Prostate gland (tissue), 2 donors: ENCODE measurements at regions not wholly inside any gene's neighbourhood (a gene's known extent, or its start where the extent isn't known, plus 50 kb on each side); places are given as distances from the start of the nearest gene placed in this dataset.

Experiments
- CTCF ChIP-seq, 4 experiments: fragments of 200-600 bp in 2 of 4; fragments of 450-650 bp in 2 of 4; sonication (generic) in 2 of 4; IDR thresholded peaks; 1 replicate in 3 of 4; 2 replicates in 1 of 4; pipeline ENCODE4 v1.5.1; 2016 to 2019; ENCODE audit warnings: antibody characterized with exemption in 4 of 4, mild to moderate bottlenecking in 2 of 4, moderate library complexity in 2 of 4
- POLR2AphosphoS5 ChIP-seq: sonication (generic); formaldehyde crosslinking; IDR thresholded peaks from one replicate; pipeline ENCODE4 v1.6.1; 2017; ENCODE audit warnings: antibody characterized with exemption

GRCh38 chr9:87406543-87407166 is 91.0 kb upstream of the DAPK1 start:
- TF ChIP-seq CTCF (IDR thresholded peaks at IDR 0.05) (no peak), POLR2AphosphoS5 (peak; percentile 74)
